ENCODE measurements at regions not wholly inside any gene's neighbourhood (a gene's known extent, or its start where the extent isn't known, plus 50 kb on each side); places are given as distances from the start of the nearest gene placed in this dataset.

GRCh38 chr6:105900125-105900937 lies 185.8 kb upstream of the PRDM1 start:
- TF ChIP-seq, protein P1, sequence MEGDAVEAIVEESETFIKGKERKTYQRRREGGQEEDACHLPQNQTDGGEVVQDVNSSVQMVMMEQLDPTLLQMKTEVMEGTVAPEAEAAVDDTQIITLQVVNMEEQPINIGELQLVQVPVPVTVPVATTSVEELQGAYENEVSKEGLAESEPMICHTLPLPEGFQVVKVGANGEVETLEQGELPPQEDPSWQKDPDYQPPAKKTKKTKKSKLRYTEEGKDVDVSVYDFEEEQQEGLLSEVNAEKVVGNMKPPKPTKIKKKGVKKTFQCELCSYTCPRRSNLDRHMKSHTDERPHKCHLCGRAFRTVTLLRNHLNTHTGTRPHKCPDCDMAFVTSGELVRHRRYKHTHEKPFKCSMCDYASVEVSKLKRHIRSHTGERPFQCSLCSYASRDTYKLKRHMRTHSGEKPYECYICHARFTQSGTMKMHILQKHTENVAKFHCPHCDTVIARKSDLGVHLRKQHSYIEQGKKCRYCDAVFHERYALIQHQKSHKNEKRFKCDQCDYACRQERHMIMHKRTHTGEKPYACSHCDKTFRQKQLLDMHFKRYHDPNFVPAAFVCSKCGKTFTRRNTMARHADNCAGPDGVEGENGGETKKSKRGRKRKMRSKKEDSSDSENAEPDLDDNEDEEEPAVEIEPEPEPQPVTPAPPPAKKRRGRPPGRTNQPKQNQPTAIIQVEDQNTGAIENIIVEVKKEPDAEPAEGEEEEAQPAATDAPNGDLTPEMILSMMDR (conservative IDR thresholded peaks at IDR 0.05; ENCODE audit: low read length): no peak
- TF ChIP-seq EZH2phosphoT487 (IDR thresholded peaks at IDR 0.05; ENCODE audit: borderline replicate concordance, low read depth, low read length): no peak

All from OCI-LY7 (cell line).